HG03469 (cell line): ENCODE measurements at regions not wholly inside any gene's neighbourhood (a gene's known extent, or its start where the extent isn't known, plus 50 kb on each side); places are given as distances from the start of the nearest gene placed in this dataset.

Experiments used
- ATAC-seq: cut with Tn5 transposase; IDR thresholded peaks from one replicate; pipeline ENCODE4 v1.9.1; 2021; ENCODE audit warnings: mild to moderate bottlenecking, moderate library complexity, moderate number of reproducible peaks; ENCODE audit not compliant: unreplicated experiment

- ATAC-seq, result no peak
Observed at GRCh38 chr3:5787861-5788488, 600.5 kb downstream of the EDEM1 start.

GRCh38 chr3:5788496-5788895 lies 601.0 kb downstream of the EDEM1 start:
- no peak for ATAC-seq

- no peak for ATAC-seq
Observed at GRCh38 chr3:5791558-5791957, 604.1 kb downstream of the EDEM1 start.

- ATAC-seq, result no peak
Observed at GRCh38 chr3:5796541-5796940, 609.0 kb downstream of the EDEM1 start.

- ATAC-seq, result no peak
Observed at GRCh38 chr3:5798809-5799208, 611.3 kb downstream of the EDEM1 start.

- ATAC-seq, result no peak
Observed at GRCh38 chr3:5799398-5799797, 611.9 kb downstream of the EDEM1 start.

- no peak for ATAC-seq
Observed at GRCh38 chr3:5800965-5801364, 613.5 kb downstream of the EDEM1 start.

- ATAC-seq, result no peak
Observed at GRCh38 chr3:5806192-5806591, 618.7 kb downstream of the EDEM1 start.

- ATAC-seq, result no peak
Observed at GRCh38 chr3:5809586-5810246, 622.2 kb downstream of the EDEM1 start.

- no peak for ATAC-seq
Observed at GRCh38 chr3:5811016-5811415, 623.5 kb downstream of the EDEM1 start.

- no peak for ATAC-seq
Observed at GRCh38 chr3:5813521-5813920, 626.0 kb downstream of the EDEM1 start.

GRCh38 chr3:5822843-5823242 lies 635.3 kb downstream of the EDEM1 start:
- no peak for ATAC-seq

- no peak for ATAC-seq
Observed at GRCh38 chr3:5826467-5826866, 639.0 kb downstream of the EDEM1 start.

- no peak for ATAC-seq
Observed at GRCh38 chr3:5828251-5828650, 640.7 kb downstream of the EDEM1 start.

GRCh38 chr3:5840056-5840455 lies 652.5 kb downstream of the EDEM1 start:
- no peak for ATAC-seq

GRCh38 chr3:5841599-5841998 lies 654.1 kb downstream of the EDEM1 start:
- no peak for ATAC-seq

GRCh38 chr3:5846261-5846660 lies 658.8 kb downstream of the EDEM1 start:
- no peak for ATAC-seq

GRCh38 chr3:5861151-5861550 lies 673.6 kb downstream of the EDEM1 start:
- no peak for ATAC-seq

- ATAC-seq, result no peak
Observed at GRCh38 chr3:5874931-5875341, 687.4 kb downstream of the EDEM1 start.

GRCh38 chr3:5888851-5889250 lies 701.3 kb downstream of the EDEM1 start:
- no peak for ATAC-seq

GRCh38 chr3:5889374-5889773 lies 701.9 kb downstream of the EDEM1 start:
- no peak for ATAC-seq

GRCh38 chr3:5891711-5892110 lies 704.2 kb downstream of the EDEM1 start:
- no peak for ATAC-seq

- no peak for ATAC-seq
Observed at GRCh38 chr3:5898106-5898505, 710.6 kb downstream of the EDEM1 start.
